Central memory CD8-positive, alpha-beta T cell (primary cell): ENCODE measurements at regions not wholly inside any gene's neighbourhood (a gene's known extent, or its start where the extent isn't known, plus 50 kb on each side); places are given as distances from the start of the nearest gene placed in this dataset.
A peak's percentile ranks its signal among the peaks of the same experiment; 100 is the strongest.

Experiments
- ATAC-seq: fragments of 150-1000 bp; cut with Tn5 transposase; replicated peaks from 2 replicates; pipeline ENCODE4 v1.10.0; 2022; ENCODE audit warnings: mild to moderate bottlenecking, moderate FRiP score, moderate number of reproducible peaks; ENCODE audit not compliant: poor library complexity, severe bottlenecking; ENCODE audit errors: extremely low read depth
- DNase-seq, 2 donors: peaks; one replicate each; pipeline ENCODE4 v3.0.0; 2021; ENCODE audit warnings: low spot score in 2 of 2
- H3K27ac Mint-ChIP-seq: one replicate; pipeline ENCODE4 v1.8.0; 2022; ENCODE audit warnings: low read depth, mild to moderate bottlenecking, moderate library complexity, mixed read lengths
- H3K27me3 Mint-ChIP-seq: one replicate; pipeline ENCODE4 v1.8.0; 2022; ENCODE audit warnings: mixed read lengths
- H3K36me3 Mint-ChIP-seq: one replicate; pipeline ENCODE4 v1.8.0; 2022; ENCODE audit warnings: mild to moderate bottlenecking, moderate library complexity, mixed read lengths; ENCODE audit not compliant: insufficient read depth
- H3K4me1 Mint-ChIP-seq: one replicate; pipeline ENCODE4 v1.8.0; 2022; ENCODE audit warnings: mixed read lengths
- H3K4me3 Mint-ChIP-seq: one replicate; pipeline ENCODE4 v1.8.0; 2022; ENCODE audit warnings: mild to moderate bottlenecking, moderate library complexity, mixed read lengths
- H3K9me3 Mint-ChIP-seq: one replicate; pipeline ENCODE4 v1.8.0; 2022; ENCODE audit warnings: mixed read lengths

DNA sequence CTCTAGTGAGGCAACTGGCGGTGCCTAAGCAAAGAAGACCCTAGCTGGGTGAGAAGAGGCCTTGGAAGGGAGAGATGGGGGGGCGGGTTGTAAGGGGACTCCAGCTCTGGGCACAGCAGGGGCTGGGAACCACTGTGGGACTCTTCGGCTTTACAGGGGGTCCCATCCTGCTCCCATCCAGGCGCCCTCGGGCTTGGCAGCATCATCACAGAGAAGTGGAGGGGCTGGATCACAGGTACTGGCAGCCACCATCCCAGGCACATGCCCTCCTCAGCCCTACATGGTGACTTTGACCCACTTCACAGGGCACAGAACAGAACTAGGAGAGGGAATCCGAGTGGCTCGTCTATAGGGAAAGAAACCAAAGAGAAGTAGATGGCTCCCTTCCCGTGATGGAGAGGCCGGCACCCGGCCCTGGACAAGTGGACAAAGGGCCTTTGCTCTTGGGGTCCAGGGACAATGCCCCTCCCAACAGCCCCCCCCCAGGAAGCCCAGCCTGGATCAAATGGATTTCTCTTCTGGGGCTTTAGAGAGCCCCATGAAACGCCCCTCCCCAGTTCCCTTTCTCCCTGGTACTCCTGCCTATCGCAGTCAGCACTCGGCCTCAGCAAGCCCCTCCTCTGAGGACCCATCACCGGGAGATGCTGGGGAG is 54.0 kb upstream of the ECE1 start:
- DNase-seq (no peak), ATAC-seq (no peak)
- Mint-ChIP-seq H3K36me3 (peaks cover 6% of the 10 kb centered on the region), H3K27ac (peak overlapping the region; percentile 87), H3K4me3 (no peak overlapping the region), H3K27me3 (no peaks in the 10 kb centered on the region), H3K4me1 (peaks cover 53% of the 10 kb centered on the region), H3K9me3 (no peaks in the 10 kb centered on the region)

DNA sequence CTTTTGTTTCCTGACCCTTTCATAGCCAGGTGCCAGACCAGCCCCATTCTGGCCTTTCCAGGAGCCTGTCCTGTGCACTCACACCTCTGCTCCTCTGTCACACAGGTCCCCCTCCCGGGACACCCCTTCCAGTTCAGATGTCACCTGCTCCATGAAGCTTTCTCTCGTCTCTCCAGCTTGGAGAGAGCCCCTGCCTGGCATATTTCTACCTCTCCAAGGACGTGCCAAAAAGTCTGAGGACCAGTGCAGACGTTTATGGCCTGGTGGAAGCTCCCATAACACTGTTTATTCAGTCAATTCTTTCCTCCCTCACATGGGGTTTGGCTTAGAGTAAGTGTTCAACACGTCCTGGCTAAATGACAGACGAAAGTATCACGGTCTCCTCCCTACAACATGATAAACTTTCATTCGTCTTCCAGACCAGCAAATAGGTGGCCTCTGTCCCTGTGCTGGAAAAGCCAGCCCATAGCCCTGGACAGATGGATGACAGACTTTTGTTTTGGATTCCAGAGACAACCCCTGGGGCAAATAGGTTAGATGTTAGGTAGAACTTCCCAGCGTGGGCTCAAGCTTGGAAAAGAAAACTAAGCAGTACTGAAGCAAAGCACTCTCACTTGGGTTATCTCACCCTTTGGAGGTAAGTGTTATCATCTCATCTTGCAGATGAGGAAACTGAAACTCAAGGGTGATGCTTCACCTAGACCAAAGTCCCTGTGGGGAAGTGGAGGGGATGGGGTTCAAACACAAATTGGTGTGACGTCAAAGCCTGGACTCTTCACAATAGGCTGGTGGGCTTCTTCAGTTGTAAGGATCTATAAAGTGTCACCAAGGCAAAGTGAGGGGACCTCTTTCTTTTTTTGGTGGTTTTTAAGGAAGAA is 52.9 kb upstream of the ECE1 start:
- no peaks in the 10 kb centered on the region for H3K27me3 Mint-ChIP-seq
- peaks cover 64% of the 10 kb centered on the region for H3K4me1 Mint-ChIP-seq
- peak overlapping the region; percentile 87 for H3K27ac Mint-ChIP-seq
- peaks cover 6% of the 10 kb centered on the region for H3K36me3 Mint-ChIP-seq
- peak; percentile 21 for ATAC-seq
- H3K4me3 Mint-ChIP-seq, result no peak overlapping the region
- DNase-seq, result no peak
- H3K9me3 Mint-ChIP-seq, result no peaks in the 10 kb centered on the region

DNA sequence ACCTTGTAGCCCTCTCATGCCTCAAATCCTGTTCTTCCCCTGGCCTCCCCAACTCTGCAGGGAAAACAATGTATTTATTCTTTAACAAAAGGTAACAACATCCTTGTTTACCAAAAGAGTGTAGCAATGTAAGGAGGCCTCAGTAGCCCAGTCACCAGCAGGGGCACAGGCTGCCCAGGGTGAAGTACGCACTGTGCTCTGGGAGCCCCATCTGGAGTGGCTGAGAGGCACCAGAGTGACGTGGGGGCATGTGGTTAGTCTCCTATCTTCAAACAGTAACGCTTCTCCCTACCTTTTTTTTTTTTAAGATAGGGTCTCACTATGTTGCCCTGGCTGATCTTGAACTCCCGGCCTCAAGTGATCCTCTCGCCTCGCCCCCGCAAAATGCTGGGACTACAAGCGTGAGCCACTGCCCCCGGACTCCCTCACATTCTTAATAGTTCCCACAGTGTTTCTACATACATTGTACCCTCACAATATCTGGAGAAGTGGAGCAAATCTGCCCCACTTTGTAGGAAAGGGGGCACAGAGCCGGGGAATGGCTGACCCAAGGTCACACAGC is 51.3 kb upstream of the ECE1 start:
- Mint-ChIP-seq H3K27ac (peak overlapping the region; percentile 23), H3K4me1 (peaks cover 67% of the 10 kb centered on the region), H3K27me3 (no peaks in the 10 kb centered on the region), H3K4me3 (no peak overlapping the region), H3K9me3 (no peaks in the 10 kb centered on the region), H3K36me3 (peaks cover 9% of the 10 kb centered on the region)
- ATAC-seq (no peak), DNase-seq (no peak)

GRCh38 chr1:21341022-21341421 is 50.8 kb upstream of the ECE1 start:
- peaks cover 67% of the 10 kb centered on the region for H3K4me1 Mint-ChIP-seq
- H3K27ac Mint-ChIP-seq, result no peak overlapping the region
- H3K27me3 Mint-ChIP-seq, result no peaks in the 10 kb centered on the region
- ATAC-seq, result no peak
- H3K36me3 Mint-ChIP-seq, result peaks cover 9% of the 10 kb centered on the region
- no peak for DNase-seq
- no peak overlapping the region for H3K4me3 Mint-ChIP-seq
- no peaks in the 10 kb centered on the region for H3K9me3 Mint-ChIP-seq

DNA sequence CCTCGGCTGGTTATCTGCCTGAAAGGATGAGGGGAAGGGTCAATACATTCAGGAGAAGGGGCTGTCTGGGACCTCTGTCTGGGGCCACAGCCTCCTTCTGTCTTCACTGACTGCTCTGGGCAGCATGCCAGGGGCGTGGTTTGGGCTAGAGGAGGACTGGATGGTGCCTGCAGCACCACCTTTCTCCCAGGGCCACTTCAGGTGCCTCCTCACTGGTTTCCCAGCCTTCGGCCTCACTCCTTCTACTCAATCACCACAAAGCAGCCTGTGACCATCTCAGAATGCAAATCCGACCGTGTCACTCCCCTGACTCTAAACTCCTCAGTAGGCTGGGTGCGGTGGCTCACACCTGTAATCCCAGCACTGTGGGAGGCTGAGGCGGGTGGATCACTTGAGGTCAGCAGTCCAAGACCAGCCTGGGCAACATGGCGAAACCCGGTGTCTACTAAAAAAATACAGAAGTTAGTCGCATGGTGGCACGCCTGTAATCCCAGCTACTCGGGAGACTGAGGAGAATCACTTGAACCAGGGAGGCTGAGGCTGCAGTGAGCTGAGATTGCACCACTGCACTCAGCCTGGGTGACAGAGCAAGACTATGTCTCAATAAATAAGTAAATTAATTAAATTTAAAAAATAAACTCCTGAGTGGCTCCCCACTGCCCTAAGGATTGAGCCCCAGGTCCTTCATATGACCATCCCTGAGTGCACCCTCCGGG is 50.1 kb upstream of the ECE1 start:
- ATAC-seq (no peak), DNase-seq (no peak)
- peaks cover 9% of the 10 kb centered on the region for H3K36me3 Mint-ChIP-seq
- H3K4me1 Mint-ChIP-seq, result peaks cover 74% of the 10 kb centered on the region
- no peak overlapping the region for H3K4me3 Mint-ChIP-seq
- no peaks in the 10 kb centered on the region for H3K27me3 Mint-ChIP-seq
- no peak overlapping the region for H3K27ac Mint-ChIP-seq
- no peaks in the 10 kb centered on the region for H3K9me3 Mint-ChIP-seq
